ENCODE measurements at regions not wholly inside any gene's neighbourhood (a gene's known extent, or its start where the extent isn't known, plus 50 kb on each side); places are given as distances from the start of the nearest gene placed in this dataset.

- Histone ChIP-seq H3K9me3 (no peaks in the 10 kb centered on the region), H3K27me3 (no peaks in the 10 kb centered on the region), H3K27ac (no peak overlapping the region), H3K4me1 (no peaks in the 10 kb centered on the region), H3K4me3 (no peak overlapping the region), H3K36me3 (no peaks in the 10 kb centered on the region)
- ATAC-seq (no peak), DNase-seq (no peak)
- no peak for TF ChIP-seq CTCF (IDR thresholded peaks at IDR 0.05)
- intact Hi-C loops (cut with DNase I): no loop called here
- 85 to 87% methylated on average over 5 of the region's 5 CpGs for WGBS, 2 donors
Measured at GRCh38 chr1:82644186-82644915, 843.6 kb downstream of the ADGRL2 start.

- Histone ChIP-seq H3K27me3 (no peaks in the 10 kb centered on the region), H3K9me3 (no peaks in the 10 kb centered on the region), H3K4me3 (no peak overlapping the region), H3K4me1 (no peaks in the 10 kb centered on the region), H3K27ac (no peak overlapping the region), H3K36me3 (no peaks in the 10 kb centered on the region)
- intact Hi-C loops (cut with DNase I): no loop called here
- no peak for TF ChIP-seq CTCF (IDR thresholded peaks at IDR 0.05)
- ATAC-seq: no peak
- DNase-seq: no peak
- WGBS, 2 donors: 91 to 95% methylated on average over 1 of the region's 1 CpG
Measured at GRCh38 chr1:82640352-82640751, 839.6 kb downstream of the ADGRL2 start.

GRCh38 chr1:82634266-82634665 lies 833.5 kb downstream of the ADGRL2 start:
- 48 to 86% methylated on average over 1 of the region's 1 CpG for WGBS, 2 donors
- no peak overlapping the region for H3K4me3 ChIP-seq
- DNase-seq (no peak), ATAC-seq (no peak)
- intact Hi-C loops (cut with DNase I): no loop called here
- H3K4me1 ChIP-seq: no peaks in the 10 kb centered on the region
- H3K27ac ChIP-seq: no peak overlapping the region
- TF ChIP-seq CTCF (IDR thresholded peaks at IDR 0.05): no peak
- H3K27me3 ChIP-seq: no peaks in the 10 kb centered on the region
- H3K9me3 ChIP-seq: peaks cover 0 to 4% (median 0%) of the 10 kb centered on the region in 11 donors
- H3K36me3 ChIP-seq: no peaks in the 10 kb centered on the region

- DNase-seq (no peak), ATAC-seq (no peak)
- no peak for TF ChIP-seq CTCF (IDR thresholded peaks at IDR 0.05)
- H3K27me3 ChIP-seq: no peaks in the 10 kb centered on the region
- WGBS, 2 donors: 78 to 90% methylated on average over 1 of the region's 1 CpG
- peaks cover 0 to 4% (median 0%) of the 10 kb centered on the region in 11 donors for H3K9me3 ChIP-seq
- H3K4me1 ChIP-seq: no peaks in the 10 kb centered on the region
- no peak overlapping the region for H3K27ac ChIP-seq
- H3K4me3 ChIP-seq: no peak overlapping the region
- intact Hi-C loops (cut with DNase I): no loop called here
- H3K36me3 ChIP-seq: no peaks in the 10 kb centered on the region
Measured at GRCh38 chr1:82632155-82632554, 831.4 kb downstream of the ADGRL2 start.
